Forelimb muscle (tissue), 1 donor: ENCODE measurements at regions not wholly inside any gene's neighbourhood (a gene's known extent, or its start where the extent isn't known, plus 50 kb on each side); places are given as distances from the start of the nearest gene placed in this dataset.

Experiments
- DNase-seq: peaks from one replicate; pipeline ENCODE4 v3.0.0-alpha.2; 2013; ENCODE audit warnings: low read depth

DNA sequence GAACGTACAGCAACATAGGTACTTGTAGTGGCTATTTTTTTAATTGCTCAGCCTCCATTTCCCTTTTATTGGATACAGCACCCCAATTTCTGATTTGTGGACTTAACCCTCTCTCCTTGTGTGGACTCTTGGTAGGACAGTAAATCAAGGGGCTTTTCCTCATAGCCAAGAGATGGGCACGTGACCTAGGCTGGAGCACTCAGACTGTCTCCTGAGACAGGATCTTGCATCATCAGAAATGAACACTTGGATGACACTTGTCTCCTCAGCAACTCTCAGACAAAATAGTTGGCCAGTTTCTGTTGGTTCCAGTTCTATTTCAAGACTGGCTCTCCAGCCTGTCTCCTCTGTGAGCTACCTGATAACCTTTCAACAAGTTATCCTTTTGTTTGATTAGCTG lies 112.9 kb upstream of the ZNF678 start:
- no peak for DNase-seq

DNA sequence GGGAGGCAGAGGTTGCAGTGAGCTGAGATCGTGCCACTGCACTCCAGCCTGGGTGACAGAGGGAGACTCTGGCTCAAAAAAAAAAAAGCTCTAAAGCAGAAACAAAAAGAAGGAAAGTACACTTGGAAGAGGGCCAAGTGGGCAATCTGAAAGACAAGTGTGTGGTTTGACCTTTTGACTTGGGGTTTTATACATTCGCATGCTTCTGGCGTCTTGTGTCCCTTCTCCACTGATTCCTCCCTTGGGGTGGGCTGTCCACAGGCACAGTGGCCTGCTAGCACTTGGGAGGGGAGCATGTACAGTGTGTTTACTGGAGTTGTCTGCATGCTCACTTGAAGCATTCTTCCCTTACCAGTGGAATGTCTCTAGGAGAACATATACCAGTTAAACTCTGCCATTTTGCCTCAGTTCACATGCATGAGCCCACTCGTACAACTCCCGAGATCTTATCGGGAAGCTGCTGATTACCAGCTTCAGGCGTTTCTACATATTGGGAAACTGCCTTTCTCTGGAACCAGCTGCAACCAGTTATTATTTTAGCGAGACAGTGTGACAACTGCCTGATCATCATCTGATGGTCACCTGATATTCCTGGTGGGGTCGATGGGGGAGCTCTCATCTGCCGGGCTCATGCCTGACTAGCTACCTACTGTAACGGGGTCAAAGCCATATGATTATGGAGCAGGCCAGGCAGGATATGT lies 113.5 kb upstream of the ZNF678 start:
- DNase-seq = no peak

DNA sequence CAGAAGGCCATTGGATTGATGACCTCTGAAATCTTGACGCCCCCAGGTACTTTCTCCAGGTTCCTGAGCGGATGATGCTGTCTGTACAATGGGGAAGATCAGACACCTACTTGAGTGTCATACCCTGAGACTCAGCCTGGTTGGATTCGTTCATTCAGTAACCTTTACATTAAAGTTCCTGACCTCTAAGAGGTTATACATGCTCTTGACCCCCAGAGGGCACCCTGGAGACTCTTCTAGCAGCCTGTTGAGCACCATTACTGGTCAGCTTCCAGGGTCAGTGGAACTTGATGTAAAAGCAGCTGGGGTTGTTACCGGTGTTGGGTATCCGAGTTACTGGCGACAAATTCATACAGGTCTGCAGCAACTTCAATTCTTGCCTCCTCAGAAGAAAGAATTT lies 114.3 kb upstream of the ZNF678 start:
- no peak for DNase-seq

DNA sequence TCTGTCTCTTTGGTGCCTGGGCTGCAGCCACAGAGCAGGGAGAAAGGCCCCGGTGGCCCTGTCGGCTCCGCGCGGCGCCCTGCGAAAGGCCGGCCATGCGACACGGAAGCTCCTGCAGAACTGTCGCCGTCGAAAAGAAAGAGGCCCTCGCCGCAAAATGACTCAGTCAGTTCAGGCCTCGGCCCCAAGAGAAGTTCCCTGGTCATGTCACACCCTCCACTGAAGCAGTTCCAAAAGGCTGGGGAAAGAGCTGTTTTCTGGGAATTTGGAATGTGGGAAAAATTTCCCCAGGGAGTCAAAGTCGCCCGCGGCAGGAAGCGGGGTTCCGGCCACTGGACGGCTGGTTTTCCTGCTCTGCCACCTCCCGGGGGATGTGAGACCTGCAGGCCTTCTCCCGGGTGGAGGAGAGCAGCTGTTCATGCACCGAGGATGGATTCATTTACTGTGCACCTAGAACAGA lies 115.8 kb upstream of the ZNF678 start:
- DNase-seq = no peak

DNA sequence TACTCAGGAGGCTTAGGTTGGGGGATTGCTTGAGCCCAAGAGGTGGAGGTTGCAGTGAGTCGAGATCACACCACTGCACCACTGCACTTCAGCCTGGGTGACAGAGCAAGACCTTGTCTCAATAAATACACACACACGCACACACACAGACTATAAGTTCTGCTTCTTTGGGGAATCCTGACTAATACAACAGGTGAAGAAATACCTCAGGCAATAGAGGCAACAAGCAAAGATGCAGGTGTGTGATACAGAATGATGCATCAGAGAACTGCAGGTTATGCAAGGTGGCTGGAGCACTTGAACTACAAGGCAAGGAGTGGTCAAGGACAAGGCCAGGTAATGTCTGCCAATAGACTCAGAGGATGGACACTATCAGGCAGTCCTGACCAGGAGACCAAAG lies 117.6 kb upstream of the ZNF678 start:
- DNase-seq = no peak

DNA sequence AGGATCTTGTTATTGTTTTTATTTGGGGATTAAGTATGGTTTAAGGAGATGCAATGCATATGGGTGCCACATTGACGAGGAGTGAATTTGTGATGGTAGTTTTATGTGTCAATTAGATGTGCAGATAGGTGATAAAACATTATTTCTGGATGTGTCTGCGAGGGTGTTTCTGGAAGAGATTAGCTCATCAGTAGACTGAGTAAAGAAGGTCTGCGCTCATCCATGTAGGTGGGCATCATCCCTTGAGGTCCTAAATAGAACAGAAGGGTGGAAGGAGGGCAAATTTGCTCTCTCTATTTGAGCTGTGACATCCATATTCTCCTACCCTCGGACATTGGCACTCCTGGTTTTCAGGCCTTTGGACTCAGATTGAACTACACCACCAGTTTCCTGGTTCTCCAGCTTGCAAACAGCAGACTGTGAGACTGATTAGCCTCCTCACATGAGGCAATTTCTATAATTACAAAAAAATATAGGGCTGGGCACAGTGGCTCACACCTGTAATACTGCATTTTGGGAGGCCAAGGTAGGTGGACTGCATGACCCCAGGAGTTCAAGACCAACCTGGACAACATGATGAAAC lies 118.2 kb upstream of the ZNF678 start:
- no peak for DNase-seq

DNA sequence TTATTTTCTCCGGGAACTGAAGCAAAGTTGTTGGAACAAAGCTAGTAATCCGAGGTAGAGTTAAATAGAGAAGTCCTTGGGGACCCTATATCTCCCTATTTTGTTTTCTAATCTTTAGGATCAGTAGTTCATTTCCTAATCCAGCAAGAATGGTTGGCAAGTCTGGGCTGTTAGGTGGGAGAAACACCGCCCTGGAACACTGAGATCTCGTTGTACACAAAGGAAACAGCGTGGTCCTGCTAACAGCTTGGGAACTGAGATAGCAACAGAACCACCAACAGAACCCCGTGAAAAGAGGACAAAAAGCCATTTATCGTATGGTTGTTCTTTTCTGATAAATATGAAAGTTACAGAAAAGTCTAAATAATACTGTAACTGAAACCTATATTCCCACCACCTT lies 121.9 kb upstream of the CDC42BPA start:
- no peak for DNase-seq

DNA sequence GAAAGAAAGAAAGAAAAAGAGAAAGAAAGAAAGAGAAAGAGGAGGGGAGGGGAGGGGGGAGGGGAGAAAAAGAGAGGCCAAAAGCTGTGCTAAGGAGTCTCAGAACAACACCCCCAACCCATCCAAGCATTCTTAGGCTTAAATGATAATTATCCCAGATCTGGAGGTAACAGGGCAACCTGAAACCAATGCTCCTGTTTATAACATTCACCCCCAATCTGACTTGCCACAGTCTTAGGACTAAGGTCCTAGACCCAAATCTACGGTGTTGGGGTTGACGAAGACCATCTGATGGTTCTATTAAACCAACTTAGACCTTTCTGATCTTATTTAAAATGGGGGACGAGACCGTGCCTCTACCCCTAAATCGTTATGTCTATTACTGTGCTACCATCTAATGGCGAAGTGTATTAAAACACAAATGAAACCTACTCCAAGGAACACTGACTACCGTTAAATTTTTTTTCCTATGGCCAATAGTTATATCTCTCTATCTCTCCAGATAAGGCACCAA lies 119.3 kb upstream of the CDC42BPA start:
- no peak for DNase-seq

DNA sequence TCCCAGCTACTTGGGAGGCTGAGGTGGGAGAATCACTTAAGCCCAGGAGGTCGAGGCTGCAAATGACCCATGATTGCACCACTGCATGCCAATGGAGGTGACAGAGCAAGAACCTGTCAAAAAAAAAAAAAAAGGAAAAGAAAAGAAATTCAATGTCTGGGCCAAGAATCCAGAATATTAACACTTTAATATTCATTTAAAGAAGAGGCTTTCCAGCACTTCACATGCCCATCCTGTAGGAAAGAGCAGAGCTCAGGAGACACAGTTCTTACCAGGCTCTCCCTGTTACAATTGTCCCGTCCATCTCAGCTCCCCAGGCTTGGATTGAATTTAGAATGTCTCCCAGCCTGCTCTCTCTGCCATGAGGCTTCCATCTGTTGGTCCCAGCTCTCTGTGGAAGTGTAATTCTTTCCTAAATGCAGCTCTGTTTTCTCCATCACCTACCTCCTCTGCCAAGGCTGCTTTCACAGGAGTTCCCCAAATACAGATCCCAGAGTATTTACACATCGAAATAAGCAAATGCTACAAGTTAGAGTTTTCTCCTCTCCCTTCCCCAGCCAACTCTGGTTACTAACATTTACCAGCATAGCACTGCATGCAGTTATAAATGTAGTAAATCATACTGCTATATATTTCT lies 116.6 kb upstream of the CDC42BPA start:
- no peak for DNase-seq

DNA sequence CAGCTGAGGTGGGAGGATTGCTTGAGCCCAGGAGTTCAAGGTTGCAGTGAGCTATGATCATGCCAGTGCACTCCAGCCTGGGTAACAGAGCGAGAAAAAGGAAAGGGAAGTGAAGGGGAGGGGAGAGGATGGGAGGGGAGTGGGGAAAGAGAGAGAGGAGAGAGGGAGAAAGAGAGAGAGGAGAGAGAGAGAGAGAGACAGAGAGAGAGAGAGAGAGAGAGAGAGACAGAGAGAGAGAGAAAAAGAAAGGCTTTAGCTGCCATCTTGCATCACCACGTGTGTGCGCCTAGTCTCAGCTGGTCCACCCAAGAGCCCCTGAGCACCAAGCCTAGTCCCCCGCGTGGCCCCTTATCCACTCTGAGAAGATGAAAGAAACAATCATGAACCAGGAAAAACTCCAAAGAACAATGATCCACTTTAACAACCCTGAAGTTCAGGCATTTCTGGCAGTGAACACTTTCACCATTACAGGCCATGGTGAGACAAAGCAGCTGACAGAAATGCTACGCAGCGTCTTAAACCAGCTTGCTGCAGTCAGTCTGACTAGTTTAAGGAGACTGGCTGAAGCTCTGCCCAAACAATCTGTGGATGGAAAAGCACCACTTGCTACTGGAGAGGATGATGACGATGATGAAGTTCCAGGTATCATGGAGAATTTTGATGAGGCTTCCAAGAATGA lies 115.5 kb upstream of the CDC42BPA start:
- no peak for DNase-seq

DNA sequence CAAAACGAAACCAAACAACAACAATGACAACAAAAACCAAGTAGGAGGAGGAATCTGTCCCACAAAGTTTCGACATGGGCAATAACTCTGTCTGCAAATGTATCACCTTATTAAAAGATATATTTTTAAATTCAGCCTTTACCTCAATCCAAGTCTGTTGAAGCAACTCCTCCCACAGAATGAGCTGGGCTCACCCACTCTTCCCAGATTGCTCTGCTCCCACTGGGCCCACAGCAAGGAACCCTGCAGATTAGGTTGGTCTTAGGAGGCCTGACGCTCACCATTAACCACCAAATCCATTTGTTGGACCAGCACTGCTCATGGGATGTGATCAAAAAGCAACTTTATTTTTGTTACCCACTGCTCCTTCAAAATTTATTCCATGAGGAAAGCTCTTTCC lies 114.7 kb upstream of the CDC42BPA start:
- no peak for DNase-seq

DNA sequence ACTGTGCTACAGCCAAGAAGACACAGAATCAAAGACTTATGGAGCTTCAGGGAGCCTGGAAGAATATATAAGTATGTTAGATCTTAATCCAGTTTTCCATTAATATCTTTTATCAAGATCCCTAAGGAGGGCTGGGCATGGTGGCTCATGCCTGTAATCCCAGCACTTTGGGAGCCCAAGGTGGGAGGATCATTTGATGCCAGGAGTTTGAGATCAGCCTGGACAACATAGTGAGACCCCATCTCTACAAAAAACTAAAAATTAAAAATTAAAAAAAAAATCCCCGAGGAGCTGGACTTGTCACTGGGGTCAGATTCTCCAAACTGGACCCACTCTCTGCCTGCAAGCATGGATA lies 113.9 kb upstream of the CDC42BPA start:
- DNase-seq = no peak

DNA sequence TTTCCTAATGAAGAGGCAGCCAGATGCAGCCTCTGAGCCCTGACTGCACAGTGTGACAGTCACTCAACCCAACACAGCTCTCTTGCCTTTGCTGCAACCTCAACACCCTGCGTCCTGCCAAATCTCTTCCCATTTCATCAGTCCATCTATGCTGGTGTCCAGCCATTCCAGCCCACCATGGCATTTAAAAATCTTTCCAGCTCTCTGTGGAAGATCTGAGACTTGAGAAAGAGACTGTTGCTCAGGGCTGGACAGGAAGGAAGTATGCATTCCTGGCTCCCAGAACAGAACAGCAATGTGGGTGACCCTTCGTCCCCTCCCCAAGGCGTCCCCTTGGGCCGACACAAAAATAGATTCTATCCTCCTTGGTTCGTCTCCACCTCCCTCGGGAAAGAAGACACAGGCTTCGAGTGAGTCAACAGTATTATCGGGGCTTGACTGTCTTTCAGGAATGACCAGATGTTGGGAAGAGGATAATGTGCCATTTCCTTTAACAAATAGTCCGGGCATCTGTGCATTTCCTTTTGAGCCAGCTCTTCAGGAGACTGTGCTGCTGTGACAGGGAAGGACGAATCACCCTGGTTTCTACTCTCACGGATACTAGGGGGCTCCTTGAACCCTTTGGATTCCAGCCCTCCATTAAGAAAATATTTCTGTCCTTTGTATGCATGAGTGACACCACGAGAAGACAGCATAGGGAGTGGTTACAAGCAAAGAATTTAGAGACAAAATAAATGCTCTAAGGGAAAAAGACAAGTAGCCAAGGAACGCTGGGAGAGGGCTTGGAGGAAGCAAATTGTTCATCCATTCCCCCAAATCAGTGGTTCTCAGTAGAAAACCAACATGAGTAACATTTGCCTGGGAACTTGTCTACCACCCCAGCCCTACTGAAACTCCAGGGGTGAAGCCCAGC lies 111.4 kb upstream of the CDC42BPA start:
- DNase-seq = no peak

DNA sequence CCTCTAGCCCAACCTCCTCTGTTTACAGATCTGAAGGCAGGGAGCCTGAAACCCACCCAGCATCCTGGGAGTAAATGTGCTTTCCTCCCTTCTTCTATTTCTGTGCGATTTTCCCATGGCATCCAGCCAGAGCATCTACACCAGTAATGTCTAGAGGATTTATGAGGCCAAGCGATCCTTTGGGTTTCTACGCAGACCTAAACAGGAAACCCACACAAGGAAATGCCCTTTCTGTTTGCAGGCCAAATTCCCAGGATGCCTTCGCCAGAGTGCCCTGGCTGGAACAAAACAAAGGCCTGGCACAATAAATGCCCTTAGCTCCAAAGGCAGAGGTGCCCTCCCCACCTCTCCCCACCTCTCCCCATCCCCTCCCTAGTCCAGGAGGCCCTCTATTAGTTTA lies 110.5 kb upstream of the CDC42BPA start:
- no peak for DNase-seq

DNA sequence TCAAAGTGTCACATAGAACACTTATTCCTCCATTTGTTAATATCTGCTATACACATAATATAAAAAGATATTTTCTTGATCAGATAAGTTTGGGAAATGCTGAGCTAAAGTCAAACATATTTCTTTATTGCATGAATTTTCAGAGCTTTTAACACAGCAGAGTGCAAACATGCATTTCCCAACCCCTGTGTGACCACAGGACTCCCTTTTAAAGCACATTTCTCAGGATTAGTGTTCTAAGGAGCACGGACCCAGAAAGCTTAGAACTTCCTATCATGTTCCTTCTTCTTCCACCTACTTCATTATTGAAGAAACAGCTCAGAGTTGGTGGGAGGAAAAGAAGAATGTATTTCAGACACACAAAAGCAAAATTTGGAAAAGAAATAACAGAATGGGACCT lies 109.1 kb upstream of the CDC42BPA start:
- DNase-seq = no peak

DNA sequence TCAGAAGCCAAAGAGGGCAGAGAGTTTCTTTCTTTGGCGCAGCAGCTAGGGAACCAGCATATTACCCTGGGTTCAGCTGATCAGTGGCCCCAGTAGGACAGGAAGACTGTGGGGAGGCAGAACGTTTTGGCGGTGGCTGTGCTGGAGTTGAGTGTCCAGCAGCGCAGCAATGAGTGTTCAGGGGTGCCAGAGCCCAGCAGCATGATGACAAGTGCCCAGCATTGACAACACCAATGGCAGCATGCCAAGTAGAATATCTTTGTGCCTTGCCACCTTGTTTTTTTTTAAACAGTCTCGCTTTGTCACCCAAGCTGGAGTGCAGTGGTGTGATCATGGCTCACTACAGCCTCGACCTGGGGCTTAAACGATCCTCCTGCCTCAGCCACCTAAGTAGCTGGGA lies 106.7 kb upstream of the CDC42BPA start:
- no peak for DNase-seq

DNA sequence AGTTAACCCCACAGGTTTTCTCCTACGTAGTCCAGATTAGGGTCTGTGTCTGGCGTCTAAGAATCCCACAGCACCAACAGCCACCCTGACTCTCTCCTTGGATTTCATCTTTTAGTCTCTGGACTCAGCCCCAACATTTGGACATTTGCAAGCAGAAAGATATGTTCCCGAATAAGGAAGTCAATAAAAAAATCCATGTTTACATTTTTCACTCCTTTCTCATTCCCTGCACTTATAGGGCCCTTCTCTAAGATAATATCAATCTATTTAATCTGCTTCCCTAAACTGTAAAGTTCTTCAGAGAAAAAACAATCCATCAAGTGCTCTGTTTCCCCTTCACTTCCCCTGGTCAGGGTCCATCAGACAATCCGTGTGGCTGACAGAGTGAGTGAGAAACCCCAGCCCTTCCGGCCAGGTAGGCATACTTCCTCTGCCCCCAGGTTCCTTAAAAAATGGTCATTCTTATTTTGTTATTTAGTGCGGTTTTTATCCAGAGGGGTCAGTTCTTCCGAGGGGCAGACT lies 105.9 kb upstream of the CDC42BPA start:
- DNase-seq = no peak

DNA sequence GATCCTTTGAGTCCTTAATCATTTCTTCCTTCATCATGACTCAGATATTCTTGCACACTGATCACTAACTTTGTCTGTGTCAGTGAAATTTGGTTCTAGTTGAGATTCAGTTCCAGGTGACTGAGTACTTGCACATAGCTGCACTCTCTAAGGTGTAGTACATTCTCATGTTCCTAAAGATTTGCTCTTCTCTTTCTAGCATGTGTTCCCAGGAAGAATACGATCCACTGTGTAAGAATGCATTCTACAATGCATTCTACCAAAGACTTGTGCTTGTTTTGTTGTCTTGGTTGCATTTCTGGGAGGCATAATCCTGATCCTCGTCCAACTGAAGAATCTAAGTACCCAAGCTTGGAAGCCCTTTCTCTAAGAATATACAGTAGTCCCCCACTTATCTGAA lies 104.3 kb upstream of the CDC42BPA start:
- DNase-seq = no peak

DNA sequence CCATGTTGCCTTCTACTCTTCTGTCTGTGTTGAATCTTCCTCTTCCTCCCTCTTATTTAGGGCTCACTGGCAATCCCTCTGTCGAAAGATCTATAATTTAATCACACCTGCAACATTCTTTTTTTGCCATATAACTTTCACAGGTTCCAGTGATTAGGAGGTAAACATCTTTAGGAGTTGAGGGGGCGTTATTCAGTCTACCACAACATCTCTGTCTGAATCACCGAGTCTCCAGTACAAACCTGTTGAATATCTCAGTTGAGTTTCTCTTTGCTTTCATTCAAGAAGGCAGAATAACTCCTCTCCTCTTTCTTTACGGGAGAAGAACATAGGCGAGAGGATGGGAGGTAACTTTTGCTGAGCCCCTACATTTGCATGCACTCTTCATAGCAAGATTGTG lies 101.9 kb upstream of the CDC42BPA start:
- DNase-seq = no peak

DNA sequence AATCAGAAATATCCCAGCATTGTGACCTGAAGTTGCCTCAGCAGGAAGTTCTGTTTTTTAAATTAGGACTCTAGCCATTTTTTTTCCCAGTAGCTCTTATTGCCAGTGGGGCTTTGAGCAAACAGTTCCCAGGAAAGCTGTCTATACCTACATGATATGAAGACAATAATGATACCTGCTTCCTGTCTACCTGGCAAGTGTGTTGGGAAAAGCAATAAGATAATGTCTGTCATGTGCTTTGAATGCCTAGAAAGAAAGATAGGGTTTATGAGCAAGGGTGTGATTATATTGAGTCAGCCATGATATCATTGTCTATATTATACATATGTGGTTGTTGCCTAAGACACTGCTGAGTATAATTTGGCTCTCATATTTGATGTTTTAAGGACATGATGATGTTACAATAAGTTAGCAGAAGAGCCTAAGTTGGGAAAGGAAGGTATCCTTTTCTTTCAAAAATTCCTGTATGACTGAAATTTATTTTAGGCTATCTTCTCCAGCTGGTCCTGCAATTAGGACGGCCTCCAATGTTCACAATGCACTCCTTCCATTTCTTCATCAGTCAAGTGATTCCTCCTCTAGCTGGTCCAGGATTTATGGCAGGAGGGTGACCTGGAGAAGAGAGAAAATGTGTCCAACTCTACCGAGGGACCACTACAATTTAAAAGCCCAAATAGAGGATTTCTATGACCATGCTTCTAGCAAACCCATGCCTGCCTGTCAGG lies 99.6 kb upstream of the CDC42BPA start:
- no peak for DNase-seq
